GM12878 (cell line): ENCODE measurements at regions not wholly inside any gene's neighbourhood (a gene's known extent, or its start where the extent isn't known, plus 50 kb on each side); places are given as distances from the start of the nearest gene placed in this dataset.

Source experiments
- EZH2 ChIP-seq: IDR thresholded peaks from 2 replicates; pipeline ENCODE4 v1.6.1; 2012; ENCODE audit warnings: low read depth, mild to moderate bottlenecking, control low read depth, inconsistent platforms, low read length, borderline replicate concordance; ENCODE audit not compliant: control insufficient read depth
- IKZF2 ChIP-seq, 2 experiments: fragments of 450-650 bp; IDR thresholded peaks; 2 replicates each; pipeline ENCODE4 v1.6.1; 2017; ENCODE audit warnings: mild to moderate bottlenecking in 2 of 2, moderate library complexity in 2 of 2
- KDM1A ChIP-seq: fragments of 200-600 bp; sonication (generic); IDR thresholded peaks from 2 replicates; pipeline ENCODE4 v1.6.1; 2016; ENCODE audit warnings: borderline replicate concordance
- NBN ChIP-seq: fragments of 450-650 bp; IDR thresholded peaks from 2 replicates; pipeline ENCODE4 v1.6.1; 2016
- NFIC ChIP-seq: IDR thresholded peaks from 2 replicates; pipeline ENCODE4 v1.6.1; 2012; ENCODE audit warnings: low read depth, mild to moderate bottlenecking, inconsistent platforms, low read length, moderate library complexity
- NR2F1 ChIP-seq: fragments of 450-650 bp; conservative IDR thresholded peaks from 2 replicates; pipeline ENCODE4 v1.6.1; 2017; ENCODE audit warnings: mild to moderate bottlenecking
- NRF1 ChIP-seq: conservative IDR thresholded peaks from 2 replicates; pipeline ENCODE4 v1.6.1; 2011; ENCODE audit warnings: mild to moderate bottlenecking, low read depth, low read length, improper control_type of control experiment
- RBBP5 ChIP-seq: fragments of 200-600 bp; sonication (generic); conservative IDR thresholded peaks from 2 replicates; pipeline ENCODE4 v1.6.1; 2016
- STAT1 ChIP-seq: fragments of 450-650 bp; conservative IDR thresholded peaks from 2 replicates; pipeline ENCODE4 v1.6.1; 2014; ENCODE audit warnings: antibody characterized with exemption, mild to moderate bottlenecking
- TCF3 ChIP-seq: IDR thresholded peaks from 2 replicates; pipeline ENCODE4 v1.6.1; 2012; ENCODE audit warnings: low read depth, mild to moderate bottlenecking, low read length, borderline replicate concordance; ENCODE audit not compliant: insufficient read depth
- TCF7 ChIP-seq: IDR thresholded peaks from 2 replicates; pipeline ENCODE4 v1.6.1; 2014; ENCODE audit warnings: antibody characterized with exemption, borderline replicate concordance
- ZNF207 ChIP-seq: fragments of 450-650 bp; IDR thresholded peaks from 2 replicates; pipeline ENCODE4 v1.6.1; 2014; ENCODE audit warnings: antibody characterized with exemption, mild to moderate bottlenecking, borderline replicate concordance
- TF ChIP-seq, protein P1 (sequence below): fragments of 450-650 bp; IDR thresholded peaks from 2 replicates; pipeline ENCODE4 v1.6.1; 2017; ENCODE audit warnings: mild to moderate bottlenecking, moderate library complexity
- TF ChIP-seq, protein P2 (sequence below): fragments of 450-650 bp; IDR thresholded peaks from 2 replicates; pipeline ENCODE4 v1.6.1; 2018; ENCODE audit warnings: borderline replicate concordance, mild to moderate bottlenecking; ENCODE audit not compliant: partially characterized antibody
- TF ChIP-seq, protein P3 (sequence below): IDR thresholded peaks from 2 replicates; pipeline ENCODE4 v1.6.1; 2012; ENCODE audit warnings: low read depth, low read length, improper control_type of control experiment
- TF ChIP-seq, protein P4 (sequence below): fragments of 450-650 bp; formaldehyde crosslinking; IDR thresholded peaks from 2 replicates; pipeline ENCODE4 v1.4.0; 2022; ENCODE audit warnings: mild to moderate bottlenecking, moderate library complexity
- TF ChIP-seq, protein P5 (sequence below): IDR thresholded peaks from 2 replicates; pipeline ENCODE4 v1.6.1; 2012; ENCODE audit warnings: mild to moderate bottlenecking, low read depth, low read length

DNA sequence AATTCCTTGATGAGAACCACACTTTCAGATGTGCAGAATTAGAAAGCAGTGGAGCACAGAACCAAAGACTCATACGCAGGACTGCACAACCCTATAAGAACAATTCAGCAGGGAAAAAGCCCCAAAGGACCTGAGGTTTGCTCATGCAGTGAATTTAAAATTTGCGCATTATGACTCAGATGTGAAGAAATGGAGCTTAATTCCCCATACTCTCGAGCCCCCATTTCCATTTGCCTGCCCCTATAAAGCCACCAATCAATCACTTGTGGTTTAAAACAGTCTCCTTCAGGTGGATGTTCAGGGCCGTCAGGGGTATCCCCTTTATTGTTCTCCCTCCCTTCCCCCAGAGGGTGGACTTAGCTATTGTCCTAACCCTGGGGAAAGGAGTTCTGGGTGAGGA is 221.2 kb downstream of the IGSF11 start (continued):
- TF ChIP-seq, protein P1, sequence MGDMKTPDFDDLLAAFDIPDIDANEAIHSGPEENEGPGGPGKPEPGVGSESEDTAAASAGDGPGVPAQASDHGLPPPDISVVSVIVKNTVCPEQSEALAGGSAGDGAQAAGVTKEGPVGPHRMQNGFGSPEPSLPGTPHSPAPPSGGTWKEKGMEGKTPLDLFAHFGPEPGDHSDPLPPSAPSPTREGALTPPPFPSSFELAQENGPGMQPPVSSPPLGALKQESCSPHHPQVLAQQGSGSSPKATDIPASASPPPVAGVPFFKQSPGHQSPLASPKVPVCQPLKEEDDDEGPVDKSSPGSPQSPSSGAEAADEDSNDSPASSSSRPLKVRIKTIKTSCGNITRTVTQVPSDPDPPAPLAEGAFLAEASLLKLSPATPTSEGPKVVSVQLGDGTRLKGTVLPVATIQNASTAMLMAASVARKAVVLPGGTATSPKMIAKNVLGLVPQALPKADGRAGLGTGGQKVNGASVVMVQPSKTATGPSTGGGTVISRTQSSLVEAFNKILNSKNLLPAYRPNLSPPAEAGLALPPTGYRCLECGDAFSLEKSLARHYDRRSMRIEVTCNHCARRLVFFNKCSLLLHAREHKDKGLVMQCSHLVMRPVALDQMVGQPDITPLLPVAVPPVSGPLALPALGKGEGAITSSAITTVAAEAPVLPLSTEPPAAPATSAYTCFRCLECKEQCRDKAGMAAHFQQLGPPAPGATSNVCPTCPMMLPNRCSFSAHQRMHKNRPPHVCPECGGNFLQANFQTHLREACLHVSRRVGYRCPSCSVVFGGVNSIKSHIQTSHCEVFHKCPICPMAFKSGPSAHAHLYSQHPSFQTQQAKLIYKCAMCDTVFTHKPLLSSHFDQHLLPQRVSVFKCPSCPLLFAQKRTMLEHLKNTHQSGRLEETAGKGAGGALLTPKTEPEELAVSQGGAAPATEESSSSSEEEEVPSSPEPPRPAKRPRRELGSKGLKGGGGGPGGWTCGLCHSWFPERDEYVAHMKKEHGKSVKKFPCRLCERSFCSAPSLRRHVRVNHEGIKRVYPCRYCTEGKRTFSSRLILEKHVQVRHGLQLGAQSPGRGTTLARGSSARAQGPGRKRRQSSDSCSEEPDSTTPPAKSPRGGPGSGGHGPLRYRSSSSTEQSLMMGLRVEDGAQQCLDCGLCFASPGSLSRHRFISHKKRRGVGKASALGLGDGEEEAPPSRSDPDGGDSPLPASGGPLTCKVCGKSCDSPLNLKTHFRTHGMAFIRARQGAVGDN = no peak
- TF ChIP-seq EZH2 (no peak), STAT1 (no peak), IKZF2 (IDR thresholded peaks at IDR 0.05) (peak; percentile 70 to 79), NFIC (peak; percentile 54; the same call in 1 of the 2 replicates), ZNF207 (no peak), NBN (no peak), RBBP5 (no peak), TCF7 (no peak), NRF1 (no peak), KDM1A (no peak), NR2F1 (0 out of 2 replicates have a peak, but pooled peaks have one; percentile 13), TCF3 (no peak)
- TF ChIP-seq, protein P2, sequence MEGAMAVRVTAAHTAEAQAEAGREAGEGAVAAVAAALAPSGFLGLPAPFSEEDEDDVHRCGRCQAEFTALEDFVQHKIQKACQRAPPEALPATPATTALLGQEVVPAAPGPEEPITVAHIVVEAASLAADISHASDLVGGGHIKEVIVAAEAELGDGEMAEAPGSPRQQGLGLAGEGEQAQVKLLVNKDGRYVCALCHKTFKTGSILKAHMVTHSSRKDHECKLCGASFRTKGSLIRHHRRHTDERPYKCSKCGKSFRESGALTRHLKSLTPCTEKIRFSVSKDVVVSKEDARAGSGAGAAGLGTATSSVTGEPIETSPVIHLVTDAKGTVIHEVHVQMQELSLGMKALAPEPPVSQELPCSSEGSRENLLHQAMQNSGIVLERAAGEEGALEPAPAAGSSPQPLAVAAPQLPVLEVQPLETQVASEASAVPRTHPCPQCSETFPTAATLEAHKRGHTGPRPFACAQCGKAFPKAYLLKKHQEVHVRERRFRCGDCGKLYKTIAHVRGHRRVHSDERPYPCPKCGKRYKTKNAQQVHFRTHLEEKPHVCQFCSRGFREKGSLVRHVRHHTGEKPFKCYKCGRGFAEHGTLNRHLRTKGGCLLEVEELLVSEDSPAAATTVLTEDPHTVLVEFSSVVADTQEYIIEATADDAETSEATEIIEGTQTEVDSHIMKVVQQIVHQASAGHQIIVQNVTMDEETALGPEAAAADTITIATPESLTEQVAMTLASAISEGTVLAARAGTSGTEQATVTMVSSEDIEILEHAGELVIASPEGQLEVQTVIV = no peak
- TF ChIP-seq, protein P3, sequence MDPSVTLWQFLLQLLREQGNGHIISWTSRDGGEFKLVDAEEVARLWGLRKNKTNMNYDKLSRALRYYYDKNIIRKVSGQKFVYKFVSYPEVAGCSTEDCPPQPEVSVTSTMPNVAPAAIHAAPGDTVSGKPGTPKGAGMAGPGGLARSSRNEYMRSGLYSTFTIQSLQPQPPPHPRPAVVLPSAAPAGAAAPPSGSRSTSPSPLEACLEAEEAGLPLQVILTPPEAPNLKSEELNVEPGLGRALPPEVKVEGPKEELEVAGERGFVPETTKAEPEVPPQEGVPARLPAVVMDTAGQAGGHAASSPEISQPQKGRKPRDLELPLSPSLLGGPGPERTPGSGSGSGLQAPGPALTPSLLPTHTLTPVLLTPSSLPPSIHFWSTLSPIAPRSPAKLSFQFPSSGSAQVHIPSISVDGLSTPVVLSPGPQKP = no peak
- TF ChIP-seq, protein P4, sequence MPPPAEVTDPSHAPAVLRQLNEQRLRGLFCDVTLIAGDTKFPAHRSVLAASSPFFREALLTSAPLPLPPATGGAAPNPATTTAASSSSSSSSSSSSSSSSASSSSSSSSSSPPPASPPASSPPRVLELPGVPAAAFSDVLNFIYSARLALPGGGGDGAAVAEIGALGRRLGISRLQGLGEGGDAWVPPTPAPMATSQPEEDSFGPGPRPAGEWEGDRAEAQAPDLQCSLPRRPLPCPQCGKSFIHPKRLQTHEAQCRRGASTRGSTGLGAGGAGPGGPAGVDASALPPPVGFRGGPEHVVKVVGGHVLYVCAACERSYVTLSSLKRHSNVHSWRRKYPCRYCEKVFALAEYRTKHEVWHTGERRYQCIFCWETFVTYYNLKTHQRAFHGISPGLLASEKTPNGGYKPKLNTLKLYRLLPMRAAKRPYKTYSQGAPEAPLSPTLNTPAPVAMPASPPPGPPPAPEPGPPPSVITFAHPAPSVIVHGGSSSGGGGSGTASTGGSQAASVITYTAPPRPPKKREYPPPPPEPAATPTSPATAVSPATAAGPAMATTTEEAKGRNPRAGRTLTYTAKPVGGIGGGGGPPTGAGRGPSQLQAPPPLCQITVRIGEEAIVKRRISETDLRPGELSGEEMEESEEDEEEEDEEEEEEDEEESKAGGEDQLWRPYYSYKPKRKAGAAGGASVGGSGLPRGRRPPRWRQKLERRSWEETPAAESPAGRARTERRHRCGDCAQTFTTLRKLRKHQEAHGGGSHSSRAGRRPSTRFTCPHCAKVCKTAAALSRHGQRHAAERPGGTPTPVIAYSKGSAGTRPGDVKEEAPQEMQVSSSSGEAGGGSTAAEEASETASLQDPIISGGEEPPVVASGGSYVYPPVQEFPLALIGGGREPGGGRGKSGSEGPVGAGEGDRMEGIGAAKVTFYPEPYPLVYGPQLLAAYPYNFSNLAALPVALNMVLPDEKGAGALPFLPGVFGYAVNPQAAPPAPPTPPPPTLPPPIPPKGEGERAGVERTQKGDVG (CRISPR knock-in tag) = no peak
- TF ChIP-seq, protein P5, sequence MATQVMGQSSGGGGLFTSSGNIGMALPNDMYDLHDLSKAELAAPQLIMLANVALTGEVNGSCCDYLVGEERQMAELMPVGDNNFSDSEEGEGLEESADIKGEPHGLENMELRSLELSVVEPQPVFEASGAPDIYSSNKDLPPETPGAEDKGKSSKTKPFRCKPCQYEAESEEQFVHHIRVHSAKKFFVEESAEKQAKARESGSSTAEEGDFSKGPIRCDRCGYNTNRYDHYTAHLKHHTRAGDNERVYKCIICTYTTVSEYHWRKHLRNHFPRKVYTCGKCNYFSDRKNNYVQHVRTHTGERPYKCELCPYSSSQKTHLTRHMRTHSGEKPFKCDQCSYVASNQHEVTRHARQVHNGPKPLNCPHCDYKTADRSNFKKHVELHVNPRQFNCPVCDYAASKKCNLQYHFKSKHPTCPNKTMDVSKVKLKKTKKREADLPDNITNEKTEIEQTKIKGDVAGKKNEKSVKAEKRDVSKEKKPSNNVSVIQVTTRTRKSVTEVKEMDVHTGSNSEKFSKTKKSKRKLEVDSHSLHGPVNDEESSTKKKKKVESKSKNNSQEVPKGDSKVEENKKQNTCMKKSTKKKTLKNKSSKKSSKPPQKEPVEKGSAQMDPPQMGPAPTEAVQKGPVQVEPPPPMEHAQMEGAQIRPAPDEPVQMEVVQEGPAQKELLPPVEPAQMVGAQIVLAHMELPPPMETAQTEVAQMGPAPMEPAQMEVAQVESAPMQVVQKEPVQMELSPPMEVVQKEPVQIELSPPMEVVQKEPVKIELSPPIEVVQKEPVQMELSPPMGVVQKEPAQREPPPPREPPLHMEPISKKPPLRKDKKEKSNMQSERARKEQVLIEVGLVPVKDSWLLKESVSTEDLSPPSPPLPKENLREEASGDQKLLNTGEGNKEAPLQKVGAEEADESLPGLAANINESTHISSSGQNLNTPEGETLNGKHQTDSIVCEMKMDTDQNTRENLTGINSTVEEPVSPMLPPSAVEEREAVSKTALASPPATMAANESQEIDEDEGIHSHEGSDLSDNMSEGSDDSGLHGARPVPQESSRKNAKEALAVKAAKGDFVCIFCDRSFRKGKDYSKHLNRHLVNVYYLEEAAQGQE = no peak
